ENCODE measurements at regions not wholly inside any gene's neighbourhood (a gene's known extent, or its start where the extent isn't known, plus 50 kb on each side); places are given as distances from the start of the nearest gene placed in this dataset.
A peak's percentile ranks its signal among the peaks of the same experiment; 100 is the strongest.

GRCh38 chr1:87953121-87953520 lies 624.4 kb downstream of the LMO4 start:
- no peaks in the 10 kb centered on the region for H3K36me3 ChIP-seq
- no peak overlapping the region for H3K4me3 ChIP-seq
- whole genome bisulfite sequencing, 4 donors: 69 to 79% (median 74%) methylated on average over 3 of the region's 3 CpGs
- DNase-seq (no peak), ATAC-seq (no peak)
- intact Hi-C loops (cut with DNase I): loop anchor here (1.0 to 10.0 kb wide), 15 partner anchors 611 to 821 kb away; partner anchors contain the start of gene LMO4 (in 2 of the 10)
- H3K4me1 ChIP-seq: peaks cover 0 to 19% (median 0%) of the 10 kb centered on the region in 12 donors
- no peak overlapping the region for H3K27ac ChIP-seq
- no peak for TF ChIP-seq CTCF (IDR thresholded peaks at IDR 0.05)
- TF ChIP-seq POLR2A (IDR thresholded peaks at IDR 0.05): no peak
- no peaks in the 10 kb centered on the region for H3K27me3 ChIP-seq
- H3K9me3 ChIP-seq: no peaks in the 10 kb centered on the region

GRCh38 chr1:87953732-87954344 lies 625.2 kb downstream of the LMO4 start:
- H3K4me1 ChIP-seq: peaks cover 0 to 19% (median 0%) of the 10 kb centered on the region in 12 donors
- ATAC-seq (peak in 3 of 4 donors; percentile 69 to 83 (median 76)), DNase-seq (peak in 4 of 5 donors; percentile 56 to 59 (median 58))
- TF ChIP-seq POLR2A (IDR thresholded peaks at IDR 0.05) (no peak), CTCF (IDR thresholded peaks at IDR 0.05) (peak; percentile 51 to 89 (median 77))
- H3K9me3 ChIP-seq: no peaks in the 10 kb centered on the region
- no peak overlapping the region for H3K27ac ChIP-seq
- H3K27me3 ChIP-seq: no peaks in the 10 kb centered on the region
- intact Hi-C loops (cut with DNase I): loop anchor here (1.0 to 10.0 kb wide), 15 partner anchors 612 to 822 kb away; partner anchors contain the start of gene LMO4 (in 2 of the 10)
- H3K36me3 ChIP-seq: no peaks in the 10 kb centered on the region
- WGBS, 4 donors: 15 to 22% (median 17%) methylated on average over 3 of the region's 3 CpGs
- H3K4me3 ChIP-seq: no peak overlapping the region

- intact Hi-C loops (cut with DNase I): loop anchor here in 6 of 10 donors (2.0 to 10.0 kb wide), 5 partner anchors 628 to 820 kb away; no protein-coding TSS in a partner anchor
- Histone ChIP-seq H3K36me3 (no peaks in the 10 kb centered on the region), H3K27ac (no peak overlapping the region), H3K4me3 (no peak overlapping the region), H3K9me3 (no peaks in the 10 kb centered on the region), H3K27me3 (no peaks in the 10 kb centered on the region), H3K4me1 (peaks cover 0 to 19% (median 0%) of the 10 kb centered on the region in 12 donors)
- DNase-seq (no peak), ATAC-seq (peak in 3 of 4 donors; percentile 54 to 74 (median 71))
- 43 to 67% (median 48%) methylated on average over 5 of the region's 5 CpGs for WGBS, 4 donors
- TF ChIP-seq POLR2A (IDR thresholded peaks at IDR 0.05) (no peak), CTCF (IDR thresholded peaks at IDR 0.05) (no peak)
Observed at GRCh38 chr1:87955038-87955437, 626.4 kb downstream of the LMO4 start.

GRCh38 chr1:87956072-87956471 lies 627.4 kb downstream of the LMO4 start:
- Histone ChIP-seq H3K9me3 (no peaks in the 10 kb centered on the region), H3K4me1 (peaks cover 0 to 19% (median 0%) of the 10 kb centered on the region in 12 donors), H3K36me3 (no peaks in the 10 kb centered on the region), H3K27ac (peak overlapping the region in 1 of 12 donors; percentile 8), H3K27me3 (no peaks in the 10 kb centered on the region), H3K4me3 (no peak overlapping the region)
- intact Hi-C loops (cut with DNase I): loop anchor here in 6 of 10 donors (10.0 kb wide), 3 partner anchors 661 to 821 kb away; no protein-coding TSS in a partner anchor
- peak; percentile 9 to 66 (median 29) for DNase-seq
- 32 to 46% (median 42%) methylated on average over 6 of the region's 6 CpGs for WGBS, 4 donors
- peak; percentile 68 to 93 (median 88) for ATAC-seq
- TF ChIP-seq CTCF (IDR thresholded peaks at IDR 0.05) (no peak), POLR2A (IDR thresholded peaks at IDR 0.05) (no peak)
